T-cell (primary cell): ENCODE measurements at regions not wholly inside any gene's neighbourhood (a gene's known extent, or its start where the extent isn't known, plus 50 kb on each side); places are given as distances from the start of the nearest gene placed in this dataset.
"Not testable (repeated sequence)": the region's sequence is repeated elsewhere in the genome, so short reads cannot be mapped to it uniquely, and the experiment has no call there.

Experiments used
- ATAC-seq, 4 experiments: fragments of 200-7000 bp in 3 of 4; fragments of 150-1000 bp in 1 of 4; cut with Tn5 transposase; replicated peaks in 1 of 4; 1 replicate in 3 of 4; 2 replicates in 1 of 4; pipeline ENCODE4 v1.10.0; 2021; ENCODE audit warnings: moderate library complexity in 3 of 4, mild to moderate bottlenecking in 2 of 4, moderate number of reproducible peaks in 1 of 4
- CTCF ChIA-PET, 2 donors: fragments of 300-600 bp; sonication (Branson Sonifier 250); formaldehyde crosslinking; loops; one replicate each; lab custom pipeline; 2022; ENCODE audit warnings: antibody characterized with exemption in 2 of 2; lab: Charles Lee
- POLR2A ChIA-PET, 2 donors: fragments of 300-600 bp; sonication (Branson Sonifier 250); formaldehyde crosslinking; loops; one replicate each; lab custom pipeline; 2022; ENCODE audit warnings: antibody characterized with exemption in 2 of 2; lab: Charles Lee
- DNase-seq, 35 experiments: peaks; one replicate each; pipeline versions ENCODE4 v3.0.0 to v3.0.0-alpha.2; 2013 to 2023
- H3K27ac ChIP-seq: one replicate; pipeline ENCODE4 v1.5.1; 2013; ENCODE audit warnings: low read length
- H3K27me3 ChIP-seq, 2 experiments: replicated peaks in 1 of 2; 1 replicate in 1 of 2; 2 replicates in 1 of 2; pipeline versions ENCODE4 v1.6.1 to v1.7.0; 2013; ENCODE audit warnings: low read length in 1 of 2, mixed read lengths in 1 of 2; ENCODE audit not compliant: control insufficient read depth in 2 of 2, insufficient read depth in 2 of 2; ENCODE audit errors: extremely low read depth in 1 of 2
- H3K36me3 ChIP-seq, 2 donors: 1 replicate in 1 of 2; 2 replicates in 1 of 2; pipeline versions ENCODE4 v1.6.1 to v1.7.0; 2013; ENCODE audit warnings: low read length in 1 of 2; ENCODE audit not compliant: control insufficient read depth in 2 of 2, insufficient read depth in 1 of 2; ENCODE audit errors: extremely low read depth in 1 of 2
- H3K4me1 ChIP-seq, 2 experiments: 1 replicate in 1 of 2; 2 replicates in 1 of 2; pipeline versions ENCODE4 v1.6.1 to v1.7.0; 2013; ENCODE audit warnings: low read length in 2 of 2, mixed read lengths in 1 of 2; ENCODE audit not compliant: insufficient read depth in 2 of 2, control insufficient read depth in 1 of 2; ENCODE audit errors: extremely low read depth in 1 of 2
- H3K4me3 ChIP-seq, 2 donors: 1 replicate in 1 of 2; 2 replicates in 1 of 2; pipeline versions ENCODE4 v1.5.1 to v1.7.0; 2013; ENCODE audit warnings: mild to moderate bottlenecking in 2 of 2, low read length in 1 of 2, moderate library complexity in 1 of 2; ENCODE audit not compliant: control insufficient read depth in 1 of 2; ENCODE audit errors: extremely low read depth in 1 of 2
- H3K9me3 ChIP-seq: 2 replicates; pipeline ENCODE4 v1.7.0; 2013
- H3K27ac Mint-ChIP-seq, 2 donors: one replicate each; pipeline ENCODE4 v1.8.0; 2020 to 2021; ENCODE audit warnings: mild to moderate bottlenecking in 2 of 2, mixed read lengths in 2 of 2
- H3K27me3 Mint-ChIP-seq, 2 donors: one replicate each; pipeline ENCODE4 v1.8.0; 2021 to 2022; ENCODE audit warnings: mixed read lengths in 2 of 2
- H3K36me3 Mint-ChIP-seq: one replicate; pipeline ENCODE4 v1.8.0; 2021; ENCODE audit warnings: mixed read lengths
- H3K4me1 Mint-ChIP-seq, 3 donors: one replicate each; pipeline ENCODE4 v1.8.0; 2020 to 2022; ENCODE audit warnings: mixed read lengths in 3 of 3, mild to moderate bottlenecking in 1 of 3
- H3K4me3 Mint-ChIP-seq, 3 donors: one replicate each; pipeline ENCODE4 v1.8.0; 2020 to 2022; ENCODE audit warnings: mild to moderate bottlenecking in 3 of 3, mixed read lengths in 3 of 3, moderate library complexity in 3 of 3
- H3K9me3 Mint-ChIP-seq, 3 donors: one replicate each; pipeline ENCODE4 v1.8.0; 2020 to 2022; ENCODE audit warnings: mixed read lengths in 3 of 3
- WGBS: methylation state at CpG from one replicate; pipeline ENCODE4 v1.1.5; 2013; ENCODE audit warnings: missing lambda C conversion rate; ENCODE audit not compliant: insufficient coverage; 5-methylcytosine and 5-hydroxymethylcytosine counted together

DNA sequence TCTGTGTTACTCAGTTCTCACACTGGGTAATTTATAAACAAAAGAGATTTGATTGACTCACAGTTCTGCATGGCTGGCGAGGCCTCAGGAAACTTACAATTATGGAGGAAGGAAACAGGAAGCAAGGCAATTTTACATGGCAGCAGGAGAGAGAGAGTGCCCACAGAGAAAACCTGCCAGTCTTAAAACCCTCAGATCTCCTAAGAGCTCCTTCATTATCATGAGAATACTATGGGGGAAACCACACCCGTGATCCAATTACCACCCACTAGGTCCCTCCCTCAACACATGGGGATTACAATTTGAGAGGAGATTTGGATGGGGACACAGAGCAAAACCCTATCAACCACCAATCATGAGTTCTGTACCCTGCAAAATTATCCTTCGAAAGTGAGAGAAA, 1180.8 kb downstream of the JRKL start:
- Histone ChIP-seq H3K36me3 (no peaks in the 10 kb centered on the region), H3K4me3 (no peak overlapping the region), H3K27me3 (no peaks in the 10 kb centered on the region), H3K27ac (no peak overlapping the region), H3K4me1 (no peaks in the 10 kb centered on the region), H3K9me3 (no peaks in the 10 kb centered on the region)
- no peak overlapping the region for H3K4me3 Mint-ChIP-seq
- ChIA-PET CTCF (no interaction called here), POLR2A (no interaction called here)
- no peaks in the 10 kb centered on the region for H3K4me1 Mint-ChIP-seq
- H3K27me3 Mint-ChIP-seq = no peaks in the 10 kb centered on the region
- DNase-seq = no peak
- H3K36me3 Mint-ChIP-seq = no peaks in the 10 kb centered on the region
- no peak for ATAC-seq
- peaks cover 16 to 33% (median 31%) of the 10 kb centered on the region in 3 donors for H3K9me3 Mint-ChIP-seq
- H3K27ac Mint-ChIP-seq = no peak overlapping the region
- no CpG with 5 or more reads among the region's 3 CpGs for WGBS

DNA sequence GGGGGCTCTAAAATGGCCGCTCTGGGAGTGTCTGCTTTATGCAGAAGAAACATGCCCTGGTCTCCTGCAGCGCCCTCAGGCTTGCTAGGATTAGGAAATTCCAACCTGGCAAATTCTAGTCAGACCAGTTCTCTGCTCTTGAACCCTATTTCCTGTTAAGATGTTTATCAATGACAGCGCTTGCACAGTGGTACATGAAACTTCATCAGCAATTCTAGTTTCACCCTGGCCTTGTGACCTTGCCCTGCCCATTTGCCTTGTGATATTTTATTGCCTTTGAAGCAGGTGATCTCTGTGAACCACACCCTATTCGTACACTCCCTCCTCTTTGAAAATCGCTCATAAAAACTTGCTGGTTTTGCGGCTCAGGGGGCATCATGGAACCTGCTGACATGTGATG, 1184.0 kb downstream of the JRKL start:
- H3K36me3 ChIP-seq, H3K4me3 ChIP-seq, H3K27ac Mint-ChIP-seq, H3K27me3 ChIP-seq, H3K4me3 Mint-ChIP-seq, H3K9me3 ChIP-seq, CTCF ChIA-PET, DNase-seq, ATAC-seq, POLR2A ChIA-PET, H3K4me1 ChIP-seq, H3K27ac ChIP-seq, H3K36me3 Mint-ChIP-seq, H3K27me3 Mint-ChIP-seq, H3K4me1 Mint-ChIP-seq: not testable (repeated sequence)
- 81% methylated on average over 4 of the region's 6 CpGs for WGBS
- peaks cover 8 to 25% (median 21%) of the 10 kb centered on the region in 3 donors for H3K9me3 Mint-ChIP-seq

DNA sequence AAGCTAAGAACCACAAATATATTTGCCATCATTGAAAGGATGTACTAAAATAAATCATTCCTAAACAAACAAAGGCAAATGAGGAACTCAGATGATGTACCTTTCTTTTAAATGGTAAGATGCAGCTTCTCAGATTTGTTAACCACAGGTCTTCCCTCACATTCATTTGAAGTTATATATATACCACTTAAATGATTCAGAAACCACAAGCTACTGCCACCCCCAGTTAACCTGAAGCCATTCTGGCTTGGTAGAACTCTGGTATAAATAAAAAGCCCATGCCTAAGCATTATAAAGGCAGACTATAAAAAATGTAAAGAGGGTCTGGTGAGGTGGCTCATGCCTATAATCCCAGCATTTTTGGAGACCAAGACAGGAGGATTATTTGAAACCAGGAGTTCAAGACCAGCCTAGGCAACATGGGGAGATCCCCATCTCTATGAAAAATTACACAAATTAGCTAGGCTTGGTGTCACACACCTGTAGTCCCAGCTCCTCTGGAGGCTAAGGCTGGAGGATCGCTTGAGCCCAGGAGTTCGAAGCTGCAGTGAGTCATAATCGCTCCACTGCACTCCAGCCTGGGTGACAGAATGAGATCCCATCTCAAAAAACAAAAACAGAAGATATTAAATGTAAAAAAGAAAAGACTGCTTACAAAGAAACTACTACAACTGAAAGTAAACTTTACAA, 1185.3 kb downstream of the JRKL start:
- H3K36me3 ChIP-seq = no peaks in the 10 kb centered on the region
- H3K27ac Mint-ChIP-seq = no peak overlapping the region
- H3K4me3 ChIP-seq = no peak overlapping the region
- H3K27me3 ChIP-seq = no peaks in the 10 kb centered on the region
- no peak overlapping the region for H3K27ac ChIP-seq
- peaks cover 6 to 26% (median 16%) of the 10 kb centered on the region in 3 donors for H3K9me3 Mint-ChIP-seq
- DNase-seq (no peak), ATAC-seq (no peak)
- CTCF ChIA-PET = no interaction called here
- WGBS = no CpG with 5 or more reads among the region's 3 CpGs
- POLR2A ChIA-PET = no interaction called here
- no peaks in the 10 kb centered on the region for H3K4me1 ChIP-seq
- H3K9me3 ChIP-seq = no peaks in the 10 kb centered on the region
- H3K27me3 Mint-ChIP-seq = no peaks in the 10 kb centered on the region
- H3K4me1 Mint-ChIP-seq = no peaks in the 10 kb centered on the region
- no peak overlapping the region for H3K4me3 Mint-ChIP-seq
- no peaks in the 10 kb centered on the region for H3K36me3 Mint-ChIP-seq

DNA sequence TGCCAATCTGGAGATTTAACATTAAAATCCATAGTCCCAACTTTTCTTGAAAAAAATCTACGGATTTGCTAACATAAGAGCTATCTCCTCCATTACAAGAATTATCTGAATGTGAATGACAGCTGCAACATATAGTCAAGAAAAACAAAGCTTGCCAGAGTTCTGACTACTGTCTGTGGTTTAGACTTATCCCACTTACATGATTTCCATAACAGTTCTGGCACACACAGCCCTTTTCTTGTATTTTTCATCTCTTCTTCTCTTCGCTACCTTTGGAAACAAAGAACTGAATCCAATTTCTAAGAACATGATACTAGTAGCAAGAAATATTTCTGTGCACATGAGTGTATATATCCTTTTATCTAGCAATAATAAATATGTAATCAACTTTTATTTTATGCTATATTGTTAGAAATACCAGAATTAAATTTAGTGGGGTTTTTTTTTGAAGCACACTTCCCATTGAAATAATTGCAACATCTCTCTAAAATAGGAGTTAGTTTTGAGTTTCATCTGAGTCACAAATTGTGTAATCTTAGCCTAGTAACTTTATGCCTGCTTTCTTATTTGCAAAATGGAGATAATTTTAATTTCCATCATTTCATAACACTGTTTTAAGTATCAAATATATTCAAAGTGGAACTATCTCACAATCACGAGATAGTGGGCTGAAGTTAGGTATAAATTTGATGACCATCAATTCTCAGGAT, 1217.6 kb downstream of the JRKL start:
- Mint-ChIP-seq H3K4me3 (no peak overlapping the region), H3K9me3 (peaks cover 9 to 18% (median 15%) of the 10 kb centered on the region in 3 donors), H3K27me3 (no peaks in the 10 kb centered on the region), H3K4me1 (no peaks in the 10 kb centered on the region), H3K36me3 (no peaks in the 10 kb centered on the region), H3K27ac (no peak overlapping the region)
- H3K4me1 ChIP-seq = no peaks in the 10 kb centered on the region
- no peak for DNase-seq
- H3K27me3 ChIP-seq = no peaks in the 10 kb centered on the region
- ChIA-PET POLR2A (no interaction called here), CTCF (no interaction called here)
- no peak overlapping the region for H3K4me3 ChIP-seq
- H3K27ac ChIP-seq = no peak overlapping the region
- no peaks in the 10 kb centered on the region for H3K9me3 ChIP-seq
- no peaks in the 10 kb centered on the region for H3K36me3 ChIP-seq
- WGBS = no CpG with 5 or more reads among the region's 3 CpGs
- ATAC-seq = no peak

DNA sequence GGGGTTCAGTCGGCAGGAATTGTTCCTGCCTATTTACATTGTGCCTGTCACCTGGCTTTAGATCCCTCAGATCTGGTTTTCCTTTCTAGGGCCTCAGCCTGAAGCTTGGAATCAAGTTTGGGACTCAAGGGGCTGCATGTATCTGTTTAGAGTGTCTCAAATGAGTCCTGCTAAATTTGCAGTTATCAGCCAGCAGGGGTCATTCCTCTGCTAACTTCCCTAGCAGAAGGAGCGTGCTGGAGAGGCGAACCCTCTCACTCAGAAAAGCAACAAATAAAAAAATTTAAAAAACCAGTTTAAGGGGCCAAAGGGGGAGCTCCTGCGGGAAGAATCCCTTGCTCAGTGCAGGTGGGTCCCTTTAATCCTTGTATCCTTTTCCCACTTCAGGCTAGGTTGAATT, 1220.2 kb downstream of the JRKL start:
- Mint-ChIP-seq H3K27ac (no peak overlapping the region), H3K4me3 (no peak overlapping the region), H3K4me1 (no peaks in the 10 kb centered on the region), H3K27me3 (no peaks in the 10 kb centered on the region), H3K36me3 (no peaks in the 10 kb centered on the region), H3K9me3 (peaks cover 4 to 13% (median 10%) of the 10 kb centered on the region in 3 donors)
- Histone ChIP-seq H3K4me3 (no peak overlapping the region), H3K27me3 (no peaks in the 10 kb centered on the region), H3K27ac (no peak overlapping the region), H3K36me3 (no peaks in the 10 kb centered on the region), H3K9me3 (no peaks in the 10 kb centered on the region), H3K4me1 (no peaks in the 10 kb centered on the region)
- ATAC-seq = no peak
- 63% methylated on average over 1 of the region's 4 CpGs for WGBS
- no peak for DNase-seq
- ChIA-PET CTCF (no interaction called here), POLR2A (no interaction called here)

DNA sequence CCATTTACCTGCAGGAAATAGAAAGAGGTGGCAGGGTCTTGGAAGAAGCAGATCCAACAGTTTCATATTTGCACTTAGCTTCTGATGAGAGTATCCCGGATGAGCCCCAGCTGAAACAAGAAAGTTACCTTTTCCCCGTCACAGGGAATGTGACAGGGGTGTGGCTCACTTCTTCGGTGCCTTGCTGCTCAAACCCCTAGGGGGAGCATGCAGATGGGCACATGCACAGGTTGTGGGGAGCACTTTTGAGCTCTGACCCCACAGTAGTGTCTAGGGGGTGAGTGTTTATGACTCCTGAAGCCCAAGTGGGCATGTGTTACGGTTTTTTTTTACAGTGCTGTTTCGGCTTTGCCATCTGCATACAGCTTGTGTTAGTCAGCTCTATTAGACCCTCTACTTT, 1221.0 kb downstream of the JRKL start:
- peak in 1 of 4 experiments; percentile 23 for ATAC-seq
- H3K27me3 ChIP-seq = no peaks in the 10 kb centered on the region
- H3K4me3 ChIP-seq = no peak overlapping the region
- Mint-ChIP-seq H3K4me1 (no peaks in the 10 kb centered on the region), H3K9me3 (peaks cover 4 to 13% (median 10%) of the 10 kb centered on the region in 3 donors), H3K4me3 (no peak overlapping the region), H3K27ac (no peak overlapping the region), H3K36me3 (no peaks in the 10 kb centered on the region), H3K27me3 (no peaks in the 10 kb centered on the region)
- no peak for DNase-seq
- H3K9me3 ChIP-seq = no peaks in the 10 kb centered on the region
- no peaks in the 10 kb centered on the region for H3K36me3 ChIP-seq
- ChIA-PET POLR2A (no interaction called here), CTCF (no interaction called here)
- no peak overlapping the region for H3K27ac ChIP-seq
- no peaks in the 10 kb centered on the region for H3K4me1 ChIP-seq
- WGBS = 94% methylated on average over 3 of the region's 5 CpGs
